SH-SY5Y (cell line): ENCODE measurements at regions not wholly inside any gene's neighbourhood (a gene's known extent, or its start where the extent isn't known, plus 50 kb on each side); places are given as distances from the start of the nearest gene placed in this dataset.
A peak's percentile ranks its signal among the peaks of the same experiment; 100 is the strongest.

Experiments used
- GATA2 ChIP-seq: IDR thresholded peaks from 2 replicates; pipeline ENCODE4 v1.6.1; 2011; ENCODE audit warnings: mild to moderate bottlenecking, low read depth, low read length
- GATA3 ChIP-seq: IDR thresholded peaks from 2 replicates; pipeline ENCODE4 v1.6.1; 2011; ENCODE audit warnings: low read depth, mild to moderate bottlenecking, low read length, moderate library complexity

GRCh38 chr12:113719911-113720591 is 246.1 kb downstream of the RBM19 start:
- TF ChIP-seq GATA3 (no peak), GATA2 (no peak)

GRCh38 chr12:113713156-113713555 is 241.5 kb upstream of the LHX5 start:
- TF ChIP-seq GATA2, result no peak
- TF ChIP-seq GATA3, result no peak

- no peak for TF ChIP-seq GATA2
- no peak for TF ChIP-seq GATA3
Measured at GRCh38 chr12:113712481-113712880, 240.8 kb upstream of the LHX5 start.

- TF ChIP-seq GATA2 (no peak), GATA3 (no peak)
Measured at GRCh38 chr12:113710216-113710615, 238.5 kb upstream of the LHX5 start.

GRCh38 chr12:113709456-113709855 is 237.8 kb upstream of the LHX5 start:
- TF ChIP-seq GATA2 (no peak), GATA3 (no peak)

- TF ChIP-seq GATA3 (no peak), GATA2 (no peak)
Measured at GRCh38 chr12:113702836-113703235, 231.2 kb upstream of the LHX5 start.

- TF ChIP-seq GATA2, result no peak
- no peak for TF ChIP-seq GATA3
Measured at GRCh38 chr12:113702276-113702675, 230.6 kb upstream of the LHX5 start.

GRCh38 chr12:113700943-113701342 is 229.3 kb upstream of the LHX5 start:
- TF ChIP-seq GATA3 (no peak), GATA2 (no peak)

- TF ChIP-seq GATA3 (no peak), GATA2 (no peak)
Measured at GRCh38 chr12:113698510-113698858, 226.8 kb upstream of the LHX5 start.

- TF ChIP-seq GATA3, result no peak
- TF ChIP-seq GATA2, result peak; percentile 75
Measured at GRCh38 chr12:113697651-113698509, 226.2 kb upstream of the LHX5 start.

- TF ChIP-seq GATA3, result no peak
- no peak for TF ChIP-seq GATA2
Measured at GRCh38 chr12:113697104-113697503, 225.4 kb upstream of the LHX5 start.

- TF ChIP-seq GATA2, result no peak
- TF ChIP-seq GATA3, result no peak
Measured at GRCh38 chr12:113693693-113694092, 222.0 kb upstream of the LHX5 start.

- TF ChIP-seq GATA3 (no peak), GATA2 (no peak)
Measured at GRCh38 chr12:113689047-113689610, 217.5 kb upstream of the LHX5 start.

- TF ChIP-seq GATA2, result no peak
- no peak for TF ChIP-seq GATA3
Measured at GRCh38 chr12:113688313-113688712, 216.6 kb upstream of the LHX5 start.
